NCI-H2196 treated with DMSO at 0.1 percent for 48 hours (cell line): ENCODE measurements at regions not wholly inside any gene's neighbourhood (a gene's known extent, or its start where the extent isn't known, plus 50 kb on each side); places are given as distances from the start of the nearest gene placed in this dataset.

Source experiments
- DNase-seq: peaks from one replicate; lab custom pipeline; 2025; ENCODE audit not compliant: unreplicated experiment; lab: John Stamatoyannopoulos, UW

GRCh38 chr5:74357827-74358226 lies 282.7 kb downstream of the ENC1 start:
- DNase-seq = no peak

- no peak for DNase-seq
These were observed 284.4 kb downstream of the ENC1 start for GRCh38 chr5:74356009-74356695.

GRCh38 chr5:74355041-74355824 lies 285.3 kb downstream of the ENC1 start:
- DNase-seq = no peak

GRCh38 chr5:74352256-74352655 lies 288.3 kb downstream of the ENC1 start:
- no peak for DNase-seq

- DNase-seq = no peak
These were observed 297.4 kb downstream of the ENC1 start for GRCh38 chr5:74342948-74343682.

- DNase-seq = no peak
These were observed 298.3 kb downstream of the ENC1 start for GRCh38 chr5:74342182-74342581.

- no peak for DNase-seq
These were observed 299.3 kb downstream of the ENC1 start for GRCh38 chr5:74341221-74341620.

GRCh38 chr5:74340476-74340875 lies 300.1 kb downstream of the ENC1 start:
- DNase-seq = no peak

- DNase-seq = no peak
These were observed 302.6 kb downstream of the ENC1 start for GRCh38 chr5:74337984-74338310.

GRCh38 chr5:74337254-74337983 lies 303.1 kb downstream of the ENC1 start:
- DNase-seq = no peak

- DNase-seq = no peak
These were observed 304.2 kb downstream of the ENC1 start for GRCh38 chr5:74336297-74336696.

- DNase-seq = no peak
These were observed 305.7 kb downstream of the ENC1 start for GRCh38 chr5:74334762-74335384.

- DNase-seq = no peak
These were observed 306.3 kb downstream of the ENC1 start for GRCh38 chr5:74334062-74334761.

GRCh38 chr5:74333430-74333829 lies 307.1 kb downstream of the ENC1 start:
- DNase-seq = no peak

- no peak for DNase-seq
These were observed 307.8 kb downstream of the ENC1 start for GRCh38 chr5:74332682-74333081.

- no peak for DNase-seq
These were observed 308.5 kb downstream of the ENC1 start for GRCh38 chr5:74332006-74332405.

GRCh38 chr5:74328221-74328630 lies 312.3 kb downstream of the ENC1 start:
- no peak for DNase-seq

GRCh38 chr5:74327339-74327685 lies 313.2 kb downstream of the ENC1 start:
- no peak for DNase-seq

- peak; percentile 27 for DNase-seq
These were observed 313.8 kb downstream of the ENC1 start for GRCh38 chr5:74326571-74327338.

GRCh38 chr5:74325866-74326265 lies 314.7 kb downstream of the ENC1 start:
- no peak for DNase-seq
